IPS-NIHi7 (cell line): ENCODE measurements at regions not wholly inside any gene's neighbourhood (a gene's known extent, or its start where the extent isn't known, plus 50 kb on each side); places are given as distances from the start of the nearest gene placed in this dataset.

ENCODE experiments used
- DNase-seq: peaks from one replicate; pipeline ENCODE4 v3.0.0; 2012; ENCODE audit warnings: mixed read lengths; ENCODE audit errors: extremely low spot score

DNA sequence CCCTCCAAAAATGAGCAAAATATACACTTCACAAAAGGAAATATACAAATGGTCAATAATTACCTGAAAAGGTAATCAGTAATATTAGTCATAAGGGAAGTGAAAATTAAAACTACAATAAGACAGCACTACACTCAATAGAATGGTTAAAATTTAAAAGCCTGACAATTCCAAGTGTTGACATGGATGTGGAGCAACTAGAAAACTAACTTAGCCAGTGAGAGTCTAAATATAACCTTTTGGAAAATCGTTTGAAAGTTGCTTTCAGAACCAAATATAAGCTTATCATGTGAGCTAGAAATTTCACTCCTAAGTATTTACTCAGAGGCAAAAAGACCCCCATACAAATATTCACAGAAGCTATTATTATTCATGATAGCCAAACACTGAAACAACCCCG is 105.1 kb upstream of the MVB12B start:
- no peak for DNase-seq

DNA sequence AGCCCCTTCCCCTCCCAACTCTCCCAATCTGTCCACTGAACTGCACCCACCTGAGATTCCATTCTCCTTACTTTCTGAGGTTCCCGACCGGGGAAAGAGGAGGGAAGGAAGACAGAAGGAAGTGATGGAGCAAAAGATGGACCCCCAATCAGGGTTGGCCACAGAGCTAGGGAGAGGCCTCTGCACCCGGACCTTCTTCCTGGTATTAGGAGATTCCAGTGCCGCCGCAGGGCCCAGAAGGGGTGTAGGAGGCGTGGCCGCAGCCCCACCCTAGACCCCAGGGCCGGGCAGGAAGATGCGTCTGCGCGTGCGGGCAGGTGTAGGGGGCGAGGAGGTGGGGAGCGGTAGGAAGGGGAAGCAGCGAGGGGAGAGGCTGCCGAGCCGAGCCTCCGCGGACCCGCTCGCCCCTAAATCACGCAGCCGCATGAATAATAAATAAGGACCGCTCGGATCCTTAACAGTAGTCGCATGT is 104.2 kb upstream of the MVB12B start:
- DNase-seq = peak; percentile 64

DNA sequence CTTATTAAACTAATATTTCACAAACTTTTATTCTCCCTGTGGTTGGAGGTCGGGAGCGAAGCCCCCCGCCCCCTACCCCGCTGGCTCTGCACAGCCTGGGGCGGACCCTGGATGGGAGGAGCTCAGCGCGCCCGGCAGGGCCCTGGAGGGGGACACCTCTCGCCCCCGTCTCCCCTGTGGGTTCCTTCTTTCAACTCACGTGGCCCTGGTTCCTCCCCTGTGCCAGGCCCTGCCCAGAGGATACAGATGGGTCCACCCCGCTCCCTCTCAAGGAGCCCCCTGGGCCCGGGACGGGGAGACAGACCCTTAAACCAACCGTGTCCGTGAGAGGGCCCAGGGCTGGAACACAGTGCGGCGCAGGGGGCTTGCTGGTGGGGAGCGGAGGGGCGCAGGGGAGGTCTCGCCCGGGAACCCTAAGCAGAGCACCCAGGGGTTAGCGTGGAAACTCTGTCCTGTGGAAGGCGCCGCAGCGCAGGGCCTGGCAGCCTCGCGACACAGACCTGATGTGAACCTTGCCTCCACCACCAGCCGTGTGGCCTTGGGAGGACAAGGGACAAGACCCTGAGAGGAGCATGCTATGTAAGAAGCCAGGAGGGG is 103.7 kb upstream of the MVB12B start:
- DNase-seq = peak; percentile 33

DNA sequence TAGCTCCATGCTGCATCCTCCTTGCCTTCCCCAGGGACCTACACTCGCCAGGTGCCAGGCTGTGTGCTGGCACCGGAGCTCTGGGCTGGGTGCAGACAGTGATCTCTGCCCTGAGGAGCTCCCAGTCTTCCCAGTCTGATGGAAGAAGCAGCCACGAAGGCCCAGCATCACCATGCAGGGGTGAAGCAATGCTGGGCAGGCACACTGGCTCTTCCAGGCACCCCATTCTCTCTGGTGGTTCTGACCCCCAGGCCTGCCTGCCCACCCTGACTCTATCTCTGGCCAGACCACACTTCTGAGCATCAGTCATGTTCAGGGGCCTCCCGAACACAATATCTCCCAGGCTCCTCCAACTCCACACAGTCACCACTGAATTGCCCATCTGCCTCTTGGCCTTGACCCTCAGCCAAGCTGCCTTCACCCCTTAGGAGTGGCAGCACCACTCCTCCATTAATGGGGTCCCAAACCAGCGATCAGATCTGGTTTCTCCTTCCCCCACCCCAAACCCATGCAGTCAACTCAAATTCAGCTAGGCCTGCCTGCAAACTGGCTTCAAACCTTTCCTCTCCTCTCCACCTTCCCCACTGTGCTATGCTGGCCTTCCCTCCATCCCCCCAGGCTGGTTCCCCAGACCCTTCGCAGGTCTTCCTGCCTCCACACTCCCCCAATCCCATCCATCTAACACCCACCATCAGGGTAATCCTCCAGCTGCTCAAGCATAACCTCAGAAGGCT is 102.7 kb upstream of the MVB12B start:
- no peak for DNase-seq

DNA sequence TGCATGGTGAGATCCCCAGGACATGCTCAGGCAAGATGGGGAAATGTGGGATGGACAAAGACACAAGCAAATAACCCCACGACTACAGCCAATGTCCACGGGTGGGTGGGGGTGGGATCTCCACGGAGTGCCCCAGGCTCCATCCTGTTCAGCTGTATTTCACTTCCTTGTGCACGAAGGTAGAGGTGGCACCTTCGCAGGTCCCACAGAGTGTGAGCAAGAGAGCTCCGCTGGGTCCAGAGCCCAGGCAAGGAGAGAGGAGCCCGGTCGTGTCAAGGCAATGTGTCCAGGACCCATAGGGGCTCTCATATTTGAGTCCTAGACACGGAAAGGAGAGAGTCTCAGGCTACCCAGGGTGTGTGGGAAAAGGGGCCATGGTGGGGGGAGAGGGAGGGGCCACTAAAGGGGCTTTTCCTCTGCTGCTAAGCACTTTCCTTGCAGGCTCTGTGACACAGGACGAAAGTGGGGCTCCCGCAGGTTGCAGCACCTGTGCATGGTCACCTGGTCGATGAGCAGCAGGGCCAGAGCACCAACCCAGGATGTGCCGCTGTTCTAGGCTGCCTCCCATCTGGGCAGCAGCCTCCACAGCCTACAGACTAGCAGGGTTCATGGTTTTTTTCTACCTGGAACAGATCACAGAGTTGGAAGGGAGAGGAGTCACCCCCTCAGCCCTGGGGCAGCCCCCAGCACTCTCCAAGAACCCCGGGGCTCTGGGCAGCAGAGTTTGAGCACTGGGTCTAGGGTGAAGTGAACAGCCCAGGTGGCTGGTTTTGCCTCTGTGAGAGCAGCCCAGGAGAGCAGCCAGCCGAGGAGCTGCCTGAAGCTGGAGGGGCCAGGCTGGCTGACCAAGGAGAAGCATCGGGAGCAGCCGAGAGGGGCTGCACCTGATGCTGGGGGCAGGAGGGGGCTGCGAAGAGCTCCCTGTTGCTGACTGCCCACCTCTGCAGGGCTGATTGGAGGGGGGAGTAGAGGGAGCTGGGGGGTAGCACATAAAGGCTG is 100.7 kb upstream of the MVB12B start:
- peak; percentile 9 for DNase-seq

DNA sequence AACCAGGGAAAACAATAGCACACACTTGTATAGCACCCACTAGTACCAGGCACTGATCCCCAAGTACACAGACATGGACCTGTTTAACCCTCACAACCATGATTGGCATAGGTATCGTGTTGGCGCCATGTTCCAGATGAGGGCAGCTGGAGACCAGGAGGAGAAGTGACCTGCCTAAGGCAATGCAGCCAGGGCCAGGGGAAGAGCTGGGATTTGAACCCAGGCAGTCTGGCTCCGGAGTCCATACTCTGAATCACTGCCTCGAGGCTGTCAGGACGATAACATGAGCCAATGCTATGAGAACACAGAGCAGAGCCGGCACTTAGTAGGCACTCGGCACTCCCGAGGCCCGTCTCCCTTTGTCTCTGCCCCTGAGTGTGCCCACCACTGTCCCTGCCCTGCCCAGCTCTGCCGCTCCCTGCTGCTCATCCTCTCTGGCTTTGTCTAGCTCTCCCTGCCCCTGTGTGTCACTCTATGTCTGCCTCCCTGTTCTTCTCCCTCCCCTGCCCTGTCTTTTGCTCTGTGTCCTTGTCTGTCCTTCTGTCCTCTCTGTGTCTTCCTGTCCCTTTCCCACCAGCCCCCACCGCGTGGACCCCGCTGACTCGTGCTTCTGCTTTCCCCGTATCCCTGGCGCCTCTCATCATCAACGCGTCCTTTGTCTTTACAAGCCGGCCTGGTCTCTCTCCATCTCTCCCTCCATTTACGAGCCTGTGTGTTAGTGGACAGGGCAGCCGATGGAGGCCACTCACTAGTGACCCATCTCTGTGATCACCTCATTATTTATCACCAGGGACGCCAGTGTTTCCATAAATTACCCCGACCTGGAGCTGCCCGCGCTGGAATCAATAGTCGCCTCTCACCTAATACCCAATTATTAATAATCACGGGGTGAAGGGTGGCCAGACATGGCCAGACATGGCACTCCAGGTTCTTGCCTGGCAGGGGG is 99.4 kb upstream of the MVB12B start:
- peak; percentile 6 for DNase-seq

DNA sequence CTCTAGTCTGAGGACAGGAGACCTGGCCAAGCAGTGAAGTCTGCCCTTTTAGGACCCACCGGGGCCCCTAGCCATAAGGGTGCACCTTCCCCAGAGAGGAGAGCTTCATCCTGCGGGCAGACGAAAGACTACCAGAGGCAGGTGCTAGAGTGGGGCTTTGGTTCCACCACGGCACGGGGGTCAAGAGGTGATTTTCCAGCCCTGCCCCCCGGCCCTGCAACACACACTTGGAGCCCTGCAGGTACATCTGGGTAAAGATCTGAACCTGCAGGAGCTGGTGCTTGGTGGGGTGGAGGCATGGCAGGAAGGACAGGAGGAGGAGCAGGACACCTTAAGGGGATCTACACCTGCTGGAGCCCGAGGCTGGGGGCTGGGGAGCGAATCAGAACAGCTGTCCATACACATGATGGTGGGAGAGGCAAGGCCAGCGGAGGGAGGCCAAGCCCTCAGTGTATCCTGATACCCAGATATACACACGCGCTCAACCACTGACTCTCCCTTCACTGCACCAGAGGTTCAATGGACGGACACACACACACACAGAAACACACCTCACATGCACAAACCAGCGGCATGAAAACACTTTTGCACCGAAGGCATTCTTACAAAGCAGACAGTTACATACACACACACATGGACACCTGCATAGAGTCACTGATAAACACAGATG is 98.4 kb upstream of the MVB12B start:
- peak; percentile 10 for DNase-seq

DNA sequence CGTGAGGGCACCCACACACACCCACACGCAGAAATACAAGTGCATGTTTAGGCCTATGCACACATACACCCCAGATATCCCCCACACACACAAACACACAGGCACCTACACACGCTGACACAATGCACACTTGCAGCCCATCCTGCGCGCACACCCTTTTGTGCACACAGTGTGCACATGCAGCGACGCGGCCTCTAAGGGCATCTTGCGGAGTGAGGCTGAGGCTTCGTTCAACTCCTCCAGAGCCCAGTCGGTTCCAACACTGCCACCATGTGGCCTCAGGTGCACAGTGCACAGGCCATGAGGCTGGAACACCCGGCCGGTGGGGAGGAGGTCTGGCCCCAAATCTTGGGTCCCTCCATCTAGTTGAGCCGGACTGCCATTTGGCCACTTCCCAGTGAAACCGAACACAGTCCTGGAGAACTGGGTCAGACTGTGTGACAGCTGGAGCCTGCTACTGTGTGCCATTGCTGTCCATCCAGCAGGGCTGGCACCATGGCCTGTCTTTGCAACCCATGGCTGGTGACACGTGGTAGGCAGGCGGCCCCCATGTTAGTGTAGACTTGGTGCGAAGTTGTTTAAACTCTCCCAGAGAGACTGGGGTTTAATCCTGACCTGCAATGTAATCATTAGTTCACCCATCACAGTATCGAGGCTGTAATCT is 97.7 kb upstream of the MVB12B start:
- peak; percentile 91 for DNase-seq

DNA sequence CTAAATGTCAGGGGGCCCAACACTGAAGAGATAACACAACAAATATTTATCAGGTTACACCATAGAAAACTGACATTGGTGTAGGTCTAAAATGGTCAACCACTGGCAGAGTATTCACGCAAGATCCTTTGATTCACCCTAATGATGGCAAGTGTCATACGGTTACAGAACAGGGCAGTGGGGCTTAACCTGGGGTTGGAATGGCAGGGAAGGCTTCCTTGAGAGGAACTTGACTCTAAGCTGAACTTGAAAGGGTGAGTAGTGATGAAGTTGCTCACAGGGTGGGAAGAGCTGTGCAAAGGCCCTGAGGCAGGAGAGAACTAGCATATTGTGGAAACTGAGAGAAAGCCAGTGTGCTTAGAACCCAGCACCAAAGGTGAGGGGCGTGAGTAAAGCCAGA is 97.1 kb upstream of the MVB12B start:
- no peak for DNase-seq

DNA sequence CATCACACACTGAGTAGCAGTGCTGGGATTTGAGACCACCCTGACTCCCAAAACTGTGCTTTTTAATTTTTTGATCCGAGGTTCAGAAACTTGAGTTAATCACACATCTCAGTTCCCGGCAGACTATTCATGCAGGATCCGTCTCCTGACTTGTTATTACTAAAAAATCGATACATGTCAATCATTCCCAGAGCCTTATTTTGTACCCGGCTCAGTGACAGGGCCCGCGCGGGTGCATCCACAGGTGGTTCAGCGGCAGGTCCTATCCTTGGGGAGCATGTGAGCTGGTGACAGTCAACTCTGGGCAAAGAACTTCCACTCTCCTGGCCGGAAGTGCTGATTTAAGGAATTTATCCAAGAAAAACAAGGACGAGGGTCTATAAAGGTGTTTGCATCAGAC is 95.9 kb upstream of the MVB12B start:
- DNase-seq = no peak

DNA sequence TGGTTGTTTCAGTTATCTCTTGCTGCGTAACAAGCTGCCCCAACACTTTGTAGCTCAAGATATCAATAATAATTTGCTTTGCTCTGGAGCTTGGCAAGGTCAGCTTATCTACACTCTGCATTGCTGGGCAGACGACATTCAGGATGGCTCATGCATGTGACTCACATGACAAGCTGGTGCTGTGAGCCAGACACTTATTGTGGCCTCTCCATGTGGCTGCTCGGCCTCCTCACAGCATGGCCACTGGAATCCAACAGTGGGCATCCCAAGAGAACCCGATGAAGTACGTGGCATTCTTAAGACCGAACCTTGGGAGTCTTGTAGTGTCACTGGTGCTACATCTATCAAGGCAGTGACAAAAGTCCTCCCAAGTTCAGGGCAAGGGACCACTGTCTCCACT is 94.2 kb upstream of the MVB12B start:
- no peak for DNase-seq

DNA sequence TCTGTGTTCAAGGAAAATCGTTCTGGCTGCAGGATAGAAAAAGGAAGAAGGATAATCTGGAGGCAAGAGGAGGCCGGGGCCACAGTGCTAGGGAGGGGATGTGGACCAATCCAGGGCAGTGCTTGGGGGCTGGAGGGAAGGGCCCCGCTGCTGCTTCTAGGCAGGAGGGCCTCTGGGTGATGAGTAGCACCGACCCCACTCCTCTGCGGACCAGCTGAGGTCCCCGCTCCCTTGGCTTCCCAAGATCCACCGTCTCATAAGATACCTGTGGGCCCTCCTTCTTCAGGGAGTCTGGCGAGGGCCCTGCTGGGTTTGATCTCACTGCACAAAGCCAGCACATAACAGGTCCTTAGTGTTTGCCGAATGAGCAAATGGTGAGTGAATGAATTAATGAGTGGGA is 93.5 kb upstream of the MVB12B start:
- DNase-seq = no peak

DNA sequence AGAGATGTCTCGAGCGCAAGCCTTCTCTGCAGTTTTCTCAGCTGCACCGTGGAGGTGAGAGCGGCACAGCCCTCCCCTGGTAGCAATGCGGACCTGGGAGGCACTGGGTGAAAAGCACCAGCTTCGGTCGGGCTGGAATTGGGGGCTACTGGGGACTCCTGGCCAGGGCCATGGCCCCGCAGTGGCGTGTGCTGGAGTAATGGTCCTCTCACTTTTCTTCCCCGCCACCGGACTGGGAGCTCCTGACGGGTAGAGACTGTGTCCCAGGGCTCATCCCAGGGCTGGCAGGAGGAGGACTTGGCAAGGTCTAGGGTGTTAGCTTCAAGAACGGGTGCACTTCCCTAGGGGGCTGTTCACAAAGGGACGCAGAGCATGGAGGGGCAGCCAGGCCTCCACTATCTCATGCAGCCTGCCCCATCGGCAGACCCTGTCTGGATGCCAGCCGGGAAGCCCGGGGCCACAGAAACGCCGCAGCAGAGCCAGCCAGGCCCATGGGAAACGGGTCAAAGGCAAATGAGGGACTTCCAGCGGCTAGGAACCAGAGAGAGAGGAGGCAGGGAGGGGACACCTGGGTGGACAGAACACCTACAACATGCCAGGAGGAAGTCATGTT is 92.6 kb upstream of the MVB12B start:
- DNase-seq = no peak

DNA sequence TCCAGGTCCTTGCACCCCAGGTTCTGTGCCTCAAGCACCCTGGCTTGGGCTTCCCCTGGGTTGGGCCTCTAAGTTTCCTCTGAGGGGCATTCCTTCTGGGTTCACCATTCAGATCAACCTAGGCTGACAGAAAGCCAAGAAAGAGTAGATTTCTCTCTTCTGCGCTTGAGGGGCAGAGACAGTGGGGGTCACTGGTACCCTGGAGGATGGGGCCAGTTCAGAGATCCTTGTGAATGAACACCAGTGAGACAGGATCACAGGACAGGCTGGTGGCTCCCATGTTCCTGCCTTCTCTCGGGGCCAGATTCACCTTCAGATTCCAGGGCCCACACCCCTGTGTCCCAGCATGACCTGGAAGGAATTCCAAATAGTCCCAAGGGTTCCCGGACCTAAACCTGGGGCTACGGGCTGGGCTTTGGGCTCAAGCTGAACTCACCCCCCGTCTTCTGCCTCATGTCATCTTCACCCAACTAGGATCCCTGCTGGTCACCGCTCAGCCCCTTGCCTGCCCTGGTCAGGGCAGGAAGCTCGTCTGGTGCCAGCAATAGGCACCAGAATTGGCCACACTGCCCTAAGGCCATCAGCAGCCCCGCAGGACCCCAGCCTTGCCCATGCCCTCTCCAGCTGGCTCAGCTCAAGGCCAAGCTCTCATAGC is 91.8 kb upstream of the MVB12B start:
- no peak for DNase-seq

DNA sequence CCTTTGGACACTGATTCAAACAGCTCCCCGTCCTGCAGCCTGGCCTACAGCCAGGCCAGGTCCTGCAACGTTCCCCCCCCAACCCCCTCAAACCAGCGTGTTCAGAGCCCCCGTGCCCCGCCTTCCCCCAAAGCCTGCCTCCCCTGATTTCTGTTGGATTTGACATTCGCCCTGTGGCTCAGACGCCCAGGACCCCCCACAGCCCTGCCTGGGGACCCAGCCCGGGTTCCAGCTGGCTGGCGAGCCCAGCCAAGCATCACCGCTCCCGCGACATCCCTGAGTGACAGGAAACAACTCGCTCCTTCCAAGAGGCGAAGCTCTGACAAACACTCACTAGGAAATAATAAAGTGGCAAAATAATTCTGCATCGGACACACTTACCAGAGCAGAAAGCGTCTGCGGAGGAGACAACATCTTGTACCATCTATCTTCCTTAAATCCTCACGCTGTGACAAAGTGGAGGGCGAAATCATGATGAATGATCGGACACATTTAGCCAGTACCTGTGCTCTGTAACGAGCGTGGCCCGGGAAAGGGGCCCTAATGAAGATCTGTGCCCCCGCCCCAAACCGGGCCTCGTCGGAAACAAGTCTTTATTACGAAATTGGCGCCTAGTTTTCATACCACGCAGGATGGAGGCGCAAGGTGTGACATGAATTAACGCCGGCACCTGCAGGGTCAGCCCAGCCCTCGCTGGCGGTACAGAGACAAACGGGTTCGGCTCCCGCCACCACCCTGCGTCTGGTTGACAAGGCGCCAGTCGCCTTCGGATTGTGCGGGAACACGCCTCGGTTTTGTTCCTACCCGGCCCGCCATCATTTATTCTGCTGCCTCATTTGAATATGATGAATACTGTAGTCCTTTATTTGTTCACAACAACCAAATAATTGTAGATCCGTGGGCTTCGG is 91.0 kb upstream of the MVB12B start:
- DNase-seq = no peak

DNA sequence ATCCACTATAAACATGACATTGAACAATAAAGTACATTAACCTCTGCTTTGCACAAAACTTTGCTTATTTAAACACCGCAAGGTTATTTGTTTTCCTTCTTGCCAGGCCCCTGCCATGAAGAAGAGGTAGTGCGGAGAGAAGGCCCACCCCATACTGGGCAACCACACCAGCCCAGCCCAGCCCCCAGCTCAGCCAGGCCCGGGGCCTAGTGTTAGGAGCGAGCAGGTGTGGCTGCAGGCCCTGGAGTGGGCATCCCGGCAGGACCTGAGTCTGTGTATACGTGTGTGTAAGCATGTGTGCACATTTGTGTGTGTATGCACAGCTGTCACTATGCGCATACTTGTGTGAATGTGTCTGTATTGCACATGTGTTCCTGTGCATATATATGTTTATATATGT is 90.4 kb upstream of the MVB12B start:
- no peak for DNase-seq

DNA sequence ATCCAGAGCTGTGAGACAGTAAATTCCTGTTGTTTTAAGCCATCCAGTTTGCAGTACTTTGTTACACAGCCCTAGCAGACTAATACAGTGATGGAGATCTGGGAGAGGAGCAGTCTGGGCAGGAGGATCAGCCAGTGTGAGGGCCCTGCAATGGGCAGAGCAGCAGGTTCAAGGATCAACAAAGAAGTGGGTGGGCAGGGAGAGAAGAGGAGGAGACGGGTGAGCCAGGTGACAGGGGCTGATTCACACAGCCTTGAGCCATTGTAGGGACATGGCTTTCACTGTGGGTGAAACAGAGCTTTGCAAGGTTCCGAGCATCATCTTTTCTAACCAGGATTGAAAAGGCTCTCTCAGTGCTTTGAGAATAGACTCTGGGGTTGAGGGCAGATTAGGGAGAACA is 88.2 kb upstream of the MVB12B start:
- no peak for DNase-seq

DNA sequence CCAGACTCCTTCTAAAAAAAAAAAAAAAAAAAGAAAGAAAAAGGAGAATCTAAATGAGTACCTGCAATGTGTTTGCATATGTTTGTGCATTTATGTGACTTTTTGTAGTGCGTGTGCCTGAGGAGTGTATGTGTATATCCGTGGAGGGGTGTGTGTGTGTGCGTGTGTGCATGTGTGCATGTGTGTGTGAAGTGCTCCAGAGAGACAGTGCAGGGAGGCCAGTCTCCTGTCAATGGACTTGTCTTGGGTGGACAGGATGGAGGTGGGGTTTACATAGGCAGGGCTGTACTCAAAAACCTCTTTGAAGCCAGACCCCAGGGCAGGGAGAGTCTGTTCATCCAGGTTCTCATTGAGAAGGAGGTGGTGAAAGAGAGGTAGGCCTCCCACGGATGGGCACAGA is 87.1 kb upstream of the MVB12B start:
- DNase-seq = no peak
